Suprapubic skin (tissue), 4 donors: ENCODE measurements at regions not wholly inside any gene's neighbourhood (a gene's known extent, or its start where the extent isn't known, plus 50 kb on each side); places are given as distances from the start of the nearest gene placed in this dataset.

Source experiments
- CTCF ChIP-seq, 2 donors: fragments of 200-600 bp in 1 of 2; fragments of 450-650 bp in 1 of 2; sonication (generic) in 1 of 2; IDR thresholded peaks; one replicate each; pipeline ENCODE4 v1.5.1; 2016 to 2019; ENCODE audit warnings: antibody characterized with exemption in 2 of 2, mild to moderate bottlenecking in 1 of 2, moderate library complexity in 1 of 2
- EP300 ChIP-seq: sonication (generic); formaldehyde crosslinking; IDR thresholded peaks from one replicate; pipeline ENCODE4 v1.6.1; 2017; ENCODE audit warnings: antibody characterized with exemption
- POLR2A ChIP-seq, 2 donors: fragments of 450-650 bp; IDR thresholded peaks; one replicate each; pipeline ENCODE4 v1.6.1; 2017; ENCODE audit warnings: antibody characterized with exemption in 2 of 2, mild to moderate bottlenecking in 2 of 2, moderate library complexity in 2 of 2
- POLR2AphosphoS5 ChIP-seq, 3 donors: sonication (generic); formaldehyde crosslinking; IDR thresholded peaks; one replicate each; pipeline ENCODE4 v1.6.1; 2017; ENCODE audit warnings: antibody characterized with exemption in 3 of 3

- no peak for TF ChIP-seq POLR2A (IDR thresholded peaks at IDR 0.05)
- no peak for TF ChIP-seq CTCF (IDR thresholded peaks at IDR 0.05)
- TF ChIP-seq POLR2AphosphoS5 (IDR thresholded peaks at IDR 0.05) = no peak
- no peak for TF ChIP-seq EP300
These were observed 455.0 kb downstream of the BRINP3 start for GRCh38 chr1:190022709-190023108.
